ENCODE measurements at regions not wholly inside any gene's neighbourhood (a gene's known extent, or its start where the extent isn't known, plus 50 kb on each side); places are given as distances from the start of the nearest gene placed in this dataset.
A peak's percentile ranks its signal among the peaks of the same experiment; 100 is the strongest.

DNA sequence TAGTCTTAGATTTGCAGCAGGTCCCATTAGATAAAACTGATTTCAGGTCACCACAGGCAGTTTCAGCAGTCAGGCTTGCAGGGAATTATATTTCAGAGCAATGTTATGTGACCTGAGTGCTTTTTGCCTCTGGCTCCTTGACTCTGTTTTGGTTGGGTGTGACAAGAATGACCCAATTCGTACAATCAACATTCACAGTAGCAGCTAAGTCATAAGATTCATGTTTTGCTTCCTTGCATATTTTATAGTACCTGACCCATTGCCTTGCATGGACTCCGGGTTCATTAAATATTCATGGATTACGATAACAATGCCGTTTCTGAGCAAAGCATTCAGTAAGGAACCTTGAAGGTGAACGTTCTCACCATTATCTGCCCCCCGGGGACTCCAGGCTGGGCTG lies 152.0 kb upstream of the CST7 start:
- no peak overlapping the region for H2AFZ ChIP-seq (ENCODE audit: insufficient read depth, low read depth, low read length, poor library complexity, severe bottlenecking)
- no peaks in the 10 kb centered on the region for H3K9me3 ChIP-seq (replicated peaks in 1 of 2; ENCODE audit: control insufficient read depth in 1 of 2, insufficient read depth in 1 of 2, low read length in 2 of 2)
- no peak overlapping the region for H3K4me2 ChIP-seq (replicated peaks; ENCODE audit: extremely low read depth, low read length, poor library complexity, severe bottlenecking)
- Mint-ChIP-seq H3K27ac (no peak overlapping the region), H3K4me1 (peaks cover 8% of the 10 kb centered on the region), H3K9me3 (peaks cover 0 to 1% (median 0%) of the 10 kb centered on the region in 7 donors), H3K27me3 (ENCODE audit: low read depth in 3 of 3) (peaks cover 1 to 12% (median 2%) of the 10 kb centered on the region in 3 donors), H3K36me3 (no peaks in the 10 kb centered on the region), H3K4me3 (no peak overlapping the region)
- 96% methylated on average over 6 of the region's 6 CpGs for WGBS (ENCODE audit: insufficient coverage)
- no peak for DNase-seq
- no peaks in the 10 kb centered on the region for H3K27me3 ChIP-seq (ENCODE audit: control insufficient read depth in 2 of 2, insufficient read depth in 2 of 2, low read length in 2 of 2)
- H3K36me3 ChIP-seq (replicated peaks in 1 of 2; ENCODE audit: control insufficient read depth in 1 of 2, insufficient read depth in 2 of 2, low read length in 2 of 2), result no peaks in the 10 kb centered on the region
- no peaks in the 10 kb centered on the region for H3K79me2 ChIP-seq (ENCODE audit: insufficient read depth, low read length)
- no peaks in the 10 kb centered on the region for H4K20me1 ChIP-seq (ENCODE audit: insufficient read depth, low read length)
- TF ChIP-seq, protein P1, sequence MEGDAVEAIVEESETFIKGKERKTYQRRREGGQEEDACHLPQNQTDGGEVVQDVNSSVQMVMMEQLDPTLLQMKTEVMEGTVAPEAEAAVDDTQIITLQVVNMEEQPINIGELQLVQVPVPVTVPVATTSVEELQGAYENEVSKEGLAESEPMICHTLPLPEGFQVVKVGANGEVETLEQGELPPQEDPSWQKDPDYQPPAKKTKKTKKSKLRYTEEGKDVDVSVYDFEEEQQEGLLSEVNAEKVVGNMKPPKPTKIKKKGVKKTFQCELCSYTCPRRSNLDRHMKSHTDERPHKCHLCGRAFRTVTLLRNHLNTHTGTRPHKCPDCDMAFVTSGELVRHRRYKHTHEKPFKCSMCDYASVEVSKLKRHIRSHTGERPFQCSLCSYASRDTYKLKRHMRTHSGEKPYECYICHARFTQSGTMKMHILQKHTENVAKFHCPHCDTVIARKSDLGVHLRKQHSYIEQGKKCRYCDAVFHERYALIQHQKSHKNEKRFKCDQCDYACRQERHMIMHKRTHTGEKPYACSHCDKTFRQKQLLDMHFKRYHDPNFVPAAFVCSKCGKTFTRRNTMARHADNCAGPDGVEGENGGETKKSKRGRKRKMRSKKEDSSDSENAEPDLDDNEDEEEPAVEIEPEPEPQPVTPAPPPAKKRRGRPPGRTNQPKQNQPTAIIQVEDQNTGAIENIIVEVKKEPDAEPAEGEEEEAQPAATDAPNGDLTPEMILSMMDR (IDR thresholded peaks at IDR 0.05), result no peak
- H3K4me1 ChIP-seq (ENCODE audit: control insufficient read depth in 1 of 2, insufficient read depth in 2 of 2, low read length in 2 of 2), result no peaks in the 10 kb centered on the region
- no peak overlapping the region for H3K27ac ChIP-seq (ENCODE audit: low read depth in 1 of 2, low read length in 2 of 2)
- no peak overlapping the region for H3K9ac ChIP-seq (ENCODE audit: insufficient read depth, low read length, poor library complexity, severe bottlenecking)
- H3K4me3 ChIP-seq (replicated peaks in 1 of 3; ENCODE audit: low read depth in 2 of 3, low read length in 3 of 3), result no peak overlapping the region
- intact Hi-C loops (cut with micrococcal nuclease), result no loop called here

DNA sequence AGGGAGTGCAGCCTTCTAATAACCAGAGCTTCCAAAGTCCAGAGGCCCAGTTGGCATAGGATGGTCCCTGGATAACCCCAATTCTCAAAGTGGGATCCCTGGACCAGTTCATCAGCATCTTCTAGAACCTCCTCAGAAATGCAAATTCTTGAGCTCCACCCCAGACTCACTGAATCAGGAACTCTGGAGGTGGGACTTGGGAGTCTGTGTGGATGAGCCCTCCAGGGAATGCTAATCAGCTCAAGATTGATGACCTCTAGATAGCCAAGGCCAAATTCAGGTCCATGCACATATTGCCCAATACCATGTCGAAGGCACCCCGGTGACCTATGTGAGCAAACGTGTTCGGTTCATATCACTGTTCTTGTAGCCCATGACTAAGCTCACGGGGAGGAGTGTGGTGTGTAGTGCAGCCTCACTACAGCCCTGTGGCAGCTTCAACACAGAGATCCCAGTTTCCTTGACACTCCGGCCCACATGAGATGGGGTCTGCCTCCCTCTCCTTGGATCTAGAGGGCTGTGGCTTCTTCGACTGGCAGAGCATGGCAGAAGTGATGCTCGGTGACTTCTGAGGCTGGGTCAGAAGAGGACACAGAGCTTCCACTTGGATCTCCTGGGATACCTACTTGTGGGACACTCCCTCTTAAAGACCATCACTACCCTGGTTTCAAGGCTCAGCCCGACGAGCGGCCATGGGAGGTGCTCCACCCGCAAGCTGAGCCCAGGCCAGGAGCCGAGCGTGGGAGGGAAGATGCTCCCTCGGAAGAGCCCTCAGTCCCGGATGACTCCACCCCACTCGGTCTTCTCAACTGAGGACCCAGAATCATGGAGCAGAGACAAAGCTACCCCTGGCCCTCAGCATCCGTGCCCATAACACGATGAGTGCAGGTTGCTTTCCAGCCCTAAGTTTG lies 151.1 kb upstream of the CST7 start:
- 92% methylated on average over 14 of the region's 19 CpGs for WGBS (ENCODE audit: insufficient coverage)
- H3K4me3 ChIP-seq (replicated peaks in 1 of 3; ENCODE audit: low read depth in 2 of 3, low read length in 3 of 3), result no peak overlapping the region
- peak overlapping the region in 1 of 7 donors; percentile 73 for H3K27ac Mint-ChIP-seq
- H3K36me3 Mint-ChIP-seq, result no peaks in the 10 kb centered on the region
- no peak overlapping the region for H3K9ac ChIP-seq (ENCODE audit: insufficient read depth, low read length, poor library complexity, severe bottlenecking)
- no peaks in the 10 kb centered on the region for H3K36me3 ChIP-seq (replicated peaks in 1 of 2; ENCODE audit: control insufficient read depth in 1 of 2, insufficient read depth in 2 of 2, low read length in 2 of 2)
- no peak overlapping the region for H3K4me3 Mint-ChIP-seq
- H4K20me1 ChIP-seq (ENCODE audit: insufficient read depth, low read length), result no peaks in the 10 kb centered on the region
- H3K27me3 ChIP-seq (ENCODE audit: control insufficient read depth in 2 of 2, insufficient read depth in 2 of 2, low read length in 2 of 2), result no peaks in the 10 kb centered on the region
- intact Hi-C loops (cut with micrococcal nuclease), result no loop called here
- no peaks in the 10 kb centered on the region for H3K4me1 ChIP-seq (ENCODE audit: control insufficient read depth in 1 of 2, insufficient read depth in 2 of 2, low read length in 2 of 2)
- no peak overlapping the region for H3K27ac ChIP-seq (ENCODE audit: low read depth in 1 of 2, low read length in 2 of 2)
- H3K79me2 ChIP-seq (ENCODE audit: insufficient read depth, low read length), result no peaks in the 10 kb centered on the region
- TF ChIP-seq, protein P1 (IDR thresholded peaks at IDR 0.05), result no peak
- no peak overlapping the region for H2AFZ ChIP-seq (ENCODE audit: insufficient read depth, low read depth, low read length, poor library complexity, severe bottlenecking)
- H3K9me3 Mint-ChIP-seq, result peaks cover 0 to 1% (median 0%) of the 10 kb centered on the region in 7 donors
- H3K27me3 Mint-ChIP-seq (ENCODE audit: low read depth in 3 of 3), result peaks cover 1 to 8% (median 2%) of the 10 kb centered on the region in 3 donors
- DNase-seq, result no peak
- H3K4me1 Mint-ChIP-seq, result peaks cover 7% of the 10 kb centered on the region
- H3K9me3 ChIP-seq (replicated peaks in 1 of 2; ENCODE audit: control insufficient read depth in 1 of 2, insufficient read depth in 1 of 2, low read length in 2 of 2), result no peaks in the 10 kb centered on the region
- H3K4me2 ChIP-seq (replicated peaks; ENCODE audit: extremely low read depth, low read length, poor library complexity, severe bottlenecking), result no peak overlapping the region

Measured in CD14-positive monocyte (primary cell).